H9 (cell line): ENCODE measurements at regions not wholly inside any gene's neighbourhood (a gene's known extent, or its start where the extent isn't known, plus 50 kb on each side); places are given as distances from the start of the nearest gene placed in this dataset.

ENCODE experiments used
- DNase-seq: peaks from one replicate; pipeline ENCODE4 v3.0.0-alpha.2; 2017
- H2AFZ ChIP-seq: one replicate; pipeline ENCODE4 v1.6.1; 2013; ENCODE audit warnings: mild to moderate bottlenecking, low read length, control low read depth, moderate library complexity
- H2AK5ac ChIP-seq: 2 replicates; pipeline ENCODE4 v1.6.1; 2013; ENCODE audit warnings: low read length, control low read depth, mixed read lengths; ENCODE audit not compliant: insufficient read length
- H2BK120ac ChIP-seq: one replicate; pipeline ENCODE4 v1.6.1; 2013; ENCODE audit warnings: low read depth, mild to moderate bottlenecking, low read length, control low read depth, inconsistent platforms; ENCODE audit not compliant: poor library complexity, severe bottlenecking
- H2BK12ac ChIP-seq: 2 replicates; pipeline ENCODE4 v1.6.1; 2013; ENCODE audit warnings: low read length, control low read depth, mixed read lengths, low read depth; ENCODE audit not compliant: insufficient read length
- H2BK15ac ChIP-seq: 2 replicates; pipeline ENCODE4 v1.6.1; 2013; ENCODE audit warnings: low read depth, low read length, control low read depth
- H2BK20ac ChIP-seq: one replicate; pipeline ENCODE4 v1.6.1; 2013; ENCODE audit warnings: low read depth, mild to moderate bottlenecking, low read length, control low read depth, inconsistent platforms; ENCODE audit not compliant: poor library complexity, severe bottlenecking
- H2BK5ac ChIP-seq: 2 replicates; pipeline ENCODE4 v1.6.1; 2013; ENCODE audit warnings: low read length, control low read depth, mixed read lengths; ENCODE audit not compliant: insufficient read length
- H3K14ac ChIP-seq: 2 replicates; pipeline ENCODE4 v1.6.1; 2013; ENCODE audit warnings: low read length, control low read depth; ENCODE audit not compliant: insufficient read depth
- H3K18ac ChIP-seq: 2 replicates; pipeline ENCODE4 v1.6.1; 2013; ENCODE audit warnings: low read depth, mild to moderate bottlenecking, mixed read lengths, low read length, control low read depth; ENCODE audit not compliant: insufficient read length
- H3K23ac ChIP-seq: 2 replicates; pipeline ENCODE4 v1.6.1; 2013; ENCODE audit warnings: low read length, control low read depth, mixed read lengths, low read depth; ENCODE audit not compliant: insufficient read length
- H3K23me2 ChIP-seq: 2 replicates; pipeline ENCODE4 v1.6.1; 2013; ENCODE audit warnings: low read depth, mild to moderate bottlenecking, mixed read lengths, low read length, control low read depth; ENCODE audit not compliant: insufficient read length, poor library complexity, severe bottlenecking
- H3K27ac ChIP-seq: 2 replicates; pipeline ENCODE4 v1.5.1; 2013; ENCODE audit warnings: low read length, control low read depth, mixed read lengths, low read depth; ENCODE audit not compliant: insufficient read length
- H3K27me3 ChIP-seq: 2 replicates; pipeline ENCODE4 v1.6.1; 2013; ENCODE audit warnings: low read length, control low read depth, inconsistent platforms; ENCODE audit not compliant: insufficient read depth
- H3K4ac ChIP-seq: 2 replicates; pipeline ENCODE4 v1.6.1; 2013; ENCODE audit warnings: low read depth, mild to moderate bottlenecking, control low read depth, inconsistent platforms, low read length, moderate library complexity
- H3K4me1 ChIP-seq: 2 replicates; pipeline ENCODE4 v1.6.1; 2013; ENCODE audit warnings: low read length, control low read depth, inconsistent platforms; ENCODE audit not compliant: insufficient read depth
- H3K4me2 ChIP-seq: 2 replicates; pipeline ENCODE4 v1.6.1; 2013; ENCODE audit warnings: low read length, control low read depth, mixed read lengths; ENCODE audit not compliant: insufficient read length, insufficient read depth
- H3K56ac ChIP-seq: 2 replicates; pipeline ENCODE4 v1.6.1; 2013; ENCODE audit warnings: low read depth, mild to moderate bottlenecking, mixed read lengths, low read length, control low read depth; ENCODE audit not compliant: insufficient read length
- H3K79me1 ChIP-seq: 2 replicates; pipeline ENCODE4 v1.6.1; 2013; ENCODE audit warnings: low read depth, mild to moderate bottlenecking, moderate library complexity, low read length, control low read depth, inconsistent platforms; ENCODE audit not compliant: insufficient read depth, poor library complexity, severe bottlenecking
- H3K79me2 ChIP-seq: 2 replicates; pipeline ENCODE4 v1.6.1; 2013; ENCODE audit warnings: low read length, control low read depth, inconsistent platforms; ENCODE audit not compliant: insufficient read depth
- H3K9ac ChIP-seq: 2 replicates; pipeline ENCODE4 v1.6.1; 2013; ENCODE audit warnings: low read length, control low read depth, mixed read lengths; ENCODE audit not compliant: insufficient read length; ENCODE audit errors: extremely low read depth
- H3K9me3 ChIP-seq: one replicate; pipeline ENCODE4 v1.6.1; 2013; ENCODE audit warnings: low read depth, low read length, inconsistent platforms; ENCODE audit not compliant: control insufficient read depth
- H3T11ph ChIP-seq: one replicate; pipeline ENCODE4 v1.6.1; 2013; ENCODE audit warnings: mild to moderate bottlenecking, low read length, control low read depth, inconsistent platforms
- H4K20me1 ChIP-seq: one replicate; pipeline ENCODE4 v1.6.1; 2013; ENCODE audit not compliant: control insufficient read depth, insufficient read length, insufficient read depth
- H4K5ac ChIP-seq: 2 replicates; pipeline ENCODE4 v1.6.1; 2013; ENCODE audit warnings: low read depth, mild to moderate bottlenecking, mixed read lengths, low read length, control low read depth; ENCODE audit not compliant: insufficient read length
- H4K8ac ChIP-seq: replicated peaks from 2 replicates; pipeline ENCODE4 v1.6.1; 2013; ENCODE audit warnings: low read length, control low read depth, mixed read lengths, low read depth; ENCODE audit not compliant: insufficient read length
- H4K91ac ChIP-seq: 2 replicates; pipeline ENCODE4 v1.6.1; 2013; ENCODE audit warnings: low read depth, mild to moderate bottlenecking, moderate library complexity, mixed read lengths, low read length, control low read depth; ENCODE audit not compliant: insufficient read length
- H3K27ac Mint-ChIP-seq, 3 experiments: 2 replicates in 2 of 3; 3 replicates in 1 of 3; pipeline ENCODE4 v1.8.0; 2020 to 2021; ENCODE audit warnings: mixed read lengths in 3 of 3, mild to moderate bottlenecking in 1 of 3, moderate library complexity in 1 of 3
- H3K27me3 Mint-ChIP-seq: 2 replicates; pipeline ENCODE4 v1.8.0; 2021; ENCODE audit warnings: low read depth, mild to moderate bottlenecking, moderate library complexity, mixed read lengths
- H3K36me3 Mint-ChIP-seq, 3 experiments: 2 replicates in 2 of 3; 3 replicates in 1 of 3; pipeline ENCODE4 v1.8.0; 2020 to 2021; ENCODE audit warnings: low read depth in 3 of 3, mixed read lengths in 3 of 3; ENCODE audit not compliant: insufficient read depth in 1 of 3
- H3K4me1 Mint-ChIP-seq, 2 experiments: 2 replicates each; pipeline ENCODE4 v1.8.0; 2020; ENCODE audit warnings: mixed read lengths in 2 of 2
- H3K4me3 Mint-ChIP-seq, 2 experiments: 2 replicates in 1 of 2; 3 replicates in 1 of 2; pipeline ENCODE4 v1.8.0; 2020 to 2021; ENCODE audit warnings: mild to moderate bottlenecking in 2 of 2, mixed read lengths in 2 of 2, moderate library complexity in 1 of 2
- H3K9me3 Mint-ChIP-seq, 2 experiments: 2 replicates in 1 of 2; 3 replicates in 1 of 2; pipeline ENCODE4 v1.8.0; 2020; ENCODE audit warnings: mild to moderate bottlenecking in 2 of 2, mixed read lengths in 2 of 2, moderate library complexity in 1 of 2
- CTCF ChIP-seq: fragments of 200-600 bp; sonication (generic); conservative IDR thresholded peaks from 3 replicates; pipeline ENCODE4 v1.8.0; 2021; ENCODE audit warnings: antibody characterized with exemption, mild to moderate bottlenecking
- WGBS: extraction: QIAGEN DNeasy Blood & Tissue Kit; methylation state at CpG from one replicate; pipeline ENCODE4 v1.1.7; 2013; ENCODE audit warnings: missing lambda C conversion rate, low lambda C conversion rate, mixed read lengths; ENCODE audit not compliant: insufficient read length; ENCODE audit errors: extremely low coverage; 5-methylcytosine and 5-hydroxymethylcytosine counted together

- Mint-ChIP-seq H3K4me1 (peaks cover 19 to 22% of the 10 kb centered on the region in 2 experiments), H3K27me3 (peaks cover 6% of the 10 kb centered on the region), H3K4me3 (no peak overlapping the region), H3K36me3 (no peaks in the 10 kb centered on the region), H3K9me3 (no peaks in the 10 kb centered on the region), H3K27ac (no peak overlapping the region; a peak in 1 of 7 replicates)
- H4K8ac ChIP-seq, result no peak overlapping the region
- H3K79me1 ChIP-seq, result no peaks in the 10 kb centered on the region
- H3K4me2 ChIP-seq, result no peak overlapping the region
- no peak overlapping the region for H4K5ac ChIP-seq
- no peak overlapping the region for H3K23ac ChIP-seq
- H3K56ac ChIP-seq, result no peak overlapping the region
- no peak overlapping the region for H3K14ac ChIP-seq
- no peak overlapping the region for H2AFZ ChIP-seq
- no peaks in the 10 kb centered on the region for H3K79me2 ChIP-seq
- no CpG with 5 or more reads among the region's 10 CpGs for WGBS
- peaks cover 2% of the 10 kb centered on the region; the same call in 1 of the 2 replicates for H3K4me1 ChIP-seq
- no peaks in the 10 kb centered on the region for H3K27me3 ChIP-seq
- no peaks in the 10 kb centered on the region for H4K20me1 ChIP-seq
- no peak overlapping the region for H4K91ac ChIP-seq
- no peak overlapping the region for H2BK20ac ChIP-seq
- H3K23me2 ChIP-seq, result no peaks in the 10 kb centered on the region
- H3K9ac ChIP-seq, result no peak overlapping the region
- H3T11ph ChIP-seq, result no peak overlapping the region
- H2BK120ac ChIP-seq, result no peak overlapping the region
- H3K4ac ChIP-seq, result no peak overlapping the region
- no peak overlapping the region for H3K18ac ChIP-seq
- H2BK5ac ChIP-seq, result no peak overlapping the region
- no peak overlapping the region for H2BK12ac ChIP-seq
- H3K9me3 ChIP-seq, result no peaks in the 10 kb centered on the region
- no peak for DNase-seq
- H2BK15ac ChIP-seq, result no peak overlapping the region
- no peak overlapping the region for H2AK5ac ChIP-seq
- no peak overlapping the region for H3K27ac ChIP-seq
- peak; percentile 20; the same call in 1 of the 3 replicates for TF ChIP-seq CTCF
Measured at GRCh38 chr2:60353406-60353800, 200.1 kb downstream of the BCL11A start.
